Erythroblast (primary cell): ENCODE measurements at regions not wholly inside any gene's neighbourhood (a gene's known extent, or its start where the extent isn't known, plus 50 kb on each side); places are given as distances from the start of the nearest gene placed in this dataset.

ENCODE experiments used
- GATA1 ChIP-seq: IDR thresholded peaks from 2 replicates; pipeline ENCODE4 v1.6.1; 2011; ENCODE audit warnings: low read depth, mild to moderate bottlenecking, control low read depth, low read length, moderate library complexity
- POLR2A ChIP-seq: IDR thresholded peaks from 2 replicates; pipeline ENCODE4 v1.6.1; 2011; ENCODE audit warnings: mild to moderate bottlenecking, low read length

GRCh38 chr16:65315081-65315780, 193.4 kb upstream of the CDH11 start:
- TF ChIP-seq POLR2A, result no peak
- TF ChIP-seq GATA1, result no peak
